Mesodermal cell (in vitro differentiated cells): ENCODE measurements at regions not wholly inside any gene's neighbourhood (a gene's known extent, or its start where the extent isn't known, plus 50 kb on each side); places are given as distances from the start of the nearest gene placed in this dataset.
"Not testable (repeated sequence)": the region's sequence is repeated elsewhere in the genome, so short reads cannot be mapped to it uniquely, and the experiment has no call there.

Source experiments
- H3K27ac ChIP-seq: 2 replicates; pipeline ENCODE4 v1.7.0; 2013; ENCODE audit warnings: mild to moderate bottlenecking, low read depth, low read length, moderate library complexity; ENCODE audit not compliant: severe bottlenecking
- H3K36me3 ChIP-seq: 2 replicates; pipeline ENCODE4 v1.7.1; 2013; ENCODE audit warnings: mild to moderate bottlenecking, low read length, moderate library complexity; ENCODE audit not compliant: control insufficient read depth, insufficient read depth
- H3K4me1 ChIP-seq: one replicate; pipeline ENCODE4 v1.7.1; 2013; ENCODE audit warnings: mild to moderate bottlenecking, low read length; ENCODE audit not compliant: insufficient read depth, control insufficient read depth, poor library complexity, severe bottlenecking
- H3K4me3 ChIP-seq: 2 replicates; pipeline ENCODE4 v1.7.0; 2013; ENCODE audit warnings: low read length, control low read depth, mild to moderate bottlenecking; ENCODE audit not compliant: insufficient read depth, poor library complexity, severe bottlenecking; ENCODE audit errors: extremely low read depth
- H3K9me3 ChIP-seq: 2 replicates; pipeline ENCODE4 v1.7.1; 2013; ENCODE audit warnings: mild to moderate bottlenecking, low read length, moderate library complexity; ENCODE audit not compliant: control insufficient read depth
- WGBS, 2 experiments: methylation state at CpG; one replicate each; pipeline ENCODE4 v1.1.5; 2013; ENCODE audit warnings: missing lambda C conversion rate in 2 of 2; ENCODE audit not compliant: insufficient coverage in 2 of 2; 5-methylcytosine and 5-hydroxymethylcytosine counted together

GRCh38 chr5:115456539-115457040, 88.0 kb downstream of the FEM1C start:
- Histone ChIP-seq H3K27ac (no peak overlapping the region), H3K4me3 (no peak overlapping the region)

GRCh38 chr5:115456056-115456455, 88.5 kb downstream of the FEM1C start:
- no peak overlapping the region for H3K27ac ChIP-seq
- WGBS, 2 experiments: 100% methylated on average over 1 to 2 of the region's 4 CpGs
- H3K9me3 ChIP-seq: no peaks in the 10 kb centered on the region
- H3K4me3 ChIP-seq: no peak overlapping the region
- H3K4me1 ChIP-seq: peaks cover 5% of the 10 kb centered on the region
- no peaks in the 10 kb centered on the region for H3K36me3 ChIP-seq

More at GRCh38 chr5:115456539-115457040, 88.0 kb downstream of the FEM1C start:
- Histone ChIP-seq H3K9me3 (no peaks in the 10 kb centered on the region), H3K4me1 (peaks cover 5% of the 10 kb centered on the region), H3K36me3 (no peaks in the 10 kb centered on the region)
- 75 to 86% methylated on average over 5 of the region's 7 CpGs for WGBS, 2 experiments

- Histone ChIP-seq H3K36me3 (no peaks in the 10 kb centered on the region), H3K9me3 (no peaks in the 10 kb centered on the region), H3K4me1 (peaks cover 5% of the 10 kb centered on the region), H3K27ac (no peak overlapping the region), H3K4me3 (no peak overlapping the region)
- 93 to 100% methylated on average over 4 to 5 of the region's 6 CpGs for WGBS, 2 experiments
Observed at GRCh38 chr5:115455301-115455707, 89.3 kb downstream of the FEM1C start.

DNA sequence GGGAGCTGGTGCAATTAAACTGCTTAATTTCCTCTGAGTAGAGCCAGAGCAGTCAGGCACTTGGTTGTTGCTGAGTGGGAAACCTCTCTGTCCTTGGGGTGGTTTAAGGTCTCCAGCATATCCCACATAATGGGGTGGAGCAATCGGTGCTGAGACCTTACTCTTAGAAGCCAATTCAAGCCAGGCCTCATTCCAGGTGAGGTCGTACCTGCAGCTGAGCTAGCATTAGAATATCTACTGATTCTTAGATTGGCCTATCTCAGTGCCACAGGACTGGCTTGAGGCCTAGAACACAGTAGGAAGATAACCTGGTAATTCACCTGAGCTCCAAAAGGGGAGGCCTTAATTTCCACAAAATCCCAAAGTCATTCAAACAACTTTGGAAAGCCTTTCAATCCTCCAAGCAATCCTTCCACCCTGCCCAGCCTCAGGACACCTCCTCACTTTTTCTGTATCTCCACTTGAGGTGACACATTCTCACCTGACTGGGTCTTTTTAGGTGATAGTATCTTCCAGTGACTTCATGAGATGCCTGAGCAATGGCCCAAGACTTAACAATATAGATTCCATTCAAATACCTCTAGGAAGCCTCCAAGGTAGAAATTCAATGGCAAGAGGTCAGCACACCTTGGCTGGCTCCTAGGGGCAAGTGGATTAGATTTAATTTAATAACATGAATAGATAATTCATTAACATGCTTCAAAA, 91.0 kb downstream of the FEM1C start:
- peaks cover 5% of the 10 kb centered on the region for H3K4me1 ChIP-seq
- H3K9me3 ChIP-seq: no peaks in the 10 kb centered on the region
- H3K36me3 ChIP-seq: no peaks in the 10 kb centered on the region
- 100% methylated on average over 1 to 2 of the region's 2 CpGs for WGBS, 2 experiments
- no peak overlapping the region for H3K4me3 ChIP-seq
- no peak overlapping the region for H3K27ac ChIP-seq

DNA sequence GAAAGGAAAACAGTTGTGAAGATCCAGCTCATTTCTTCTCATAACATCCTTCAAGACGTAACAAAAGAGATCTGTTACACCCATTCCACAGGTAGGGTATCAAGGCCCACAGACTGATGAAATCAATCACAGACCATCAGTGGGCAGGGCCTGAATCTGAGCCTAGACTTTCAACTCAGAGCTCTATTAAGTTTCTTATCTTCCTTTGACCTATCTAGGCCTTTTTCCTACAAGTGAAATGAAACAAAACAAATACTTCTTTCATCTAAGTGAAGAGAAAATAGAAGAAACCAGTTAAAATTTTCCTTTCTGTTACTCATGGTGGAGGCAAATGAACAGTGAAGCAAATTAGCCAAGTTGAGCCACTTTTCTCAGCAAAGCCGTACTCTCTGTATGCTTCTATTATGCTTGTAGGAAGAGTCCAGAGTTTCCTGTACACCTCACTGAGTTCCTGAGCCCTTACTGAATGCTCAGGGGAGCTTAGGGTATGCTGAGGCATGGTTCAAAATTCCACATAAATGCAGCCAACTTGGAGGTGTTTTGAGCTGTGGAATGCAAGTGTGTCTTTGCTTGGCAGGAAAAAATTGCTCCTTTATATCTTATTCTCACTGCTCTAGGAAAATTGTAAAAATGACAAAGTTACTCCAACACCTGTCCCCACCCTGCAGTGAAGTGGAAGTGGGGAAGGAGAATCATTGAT, 91.9 kb downstream of the FEM1C start:
- H3K4me1 ChIP-seq: peaks cover 5% of the 10 kb centered on the region
- H3K4me3 ChIP-seq: no peak overlapping the region
- 89 to 100% methylated on average over 1 of the region's 2 CpGs for WGBS, 2 experiments
- no peaks in the 10 kb centered on the region for H3K9me3 ChIP-seq
- no peaks in the 10 kb centered on the region for H3K36me3 ChIP-seq
- no peak overlapping the region for H3K27ac ChIP-seq

- WGBS, 2 experiments: 100% methylated on average over 1 of the region's 2 CpGs
- H3K9me3 ChIP-seq: no peaks in the 10 kb centered on the region
- H3K27ac ChIP-seq: no peak overlapping the region
- H3K4me1 ChIP-seq: peaks cover 5% of the 10 kb centered on the region
- no peaks in the 10 kb centered on the region for H3K36me3 ChIP-seq
- H3K4me3 ChIP-seq: no peak overlapping the region
Observed at GRCh38 chr5:115452083-115452482, 92.5 kb downstream of the FEM1C start.

GRCh38 chr5:115450741-115451140, 93.8 kb downstream of the FEM1C start:
- no CpG with 5 or more reads among the region's 1 CpG for WGBS, 2 experiments
- Histone ChIP-seq H3K9me3 (no peaks in the 10 kb centered on the region), H3K27ac (no peak overlapping the region), H3K4me3 (no peak overlapping the region), H3K4me1 (peaks cover 1% of the 10 kb centered on the region), H3K36me3 (no peaks in the 10 kb centered on the region)

DNA sequence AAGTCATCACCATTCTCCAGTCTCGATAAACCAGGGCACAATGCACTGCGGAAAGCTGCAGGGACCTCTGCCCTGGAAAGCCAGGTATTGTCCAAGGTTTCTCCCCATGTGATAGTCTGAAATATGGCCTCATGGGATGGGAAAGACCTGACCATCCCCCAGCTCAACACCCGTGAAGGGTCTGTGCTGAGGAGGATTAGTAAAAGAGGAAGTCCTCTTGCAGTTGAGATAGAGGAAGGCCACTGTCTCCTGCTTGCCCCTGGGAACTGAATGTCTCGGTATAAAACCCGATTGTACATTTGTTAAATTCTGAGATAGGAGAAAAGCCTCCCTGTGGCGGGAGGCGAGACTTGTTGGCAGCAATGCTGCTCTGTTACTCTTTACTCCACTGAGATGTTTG, 95.9 kb downstream of the FEM1C start:
- not testable (repeated sequence) for H3K36me3 ChIP-seq, H3K4me1 ChIP-seq, H3K27ac ChIP-seq, H3K9me3 ChIP-seq, H3K4me3 ChIP-seq
- 81 to 100% methylated on average over 4 of the region's 7 CpGs for WGBS, 2 experiments

GRCh38 chr5:115440782-115441451, 103.7 kb downstream of the FEM1C start:
- H3K4me3 ChIP-seq: no peak overlapping the region
- H3K4me1 ChIP-seq: no peaks in the 10 kb centered on the region
- H3K9me3 ChIP-seq: peaks cover 3% of the 10 kb centered on the region
- no peak overlapping the region for H3K27ac ChIP-seq
- no peaks in the 10 kb centered on the region for H3K36me3 ChIP-seq
- WGBS, 2 experiments: 67 to 88% methylated on average over 1 of the region's 2 CpGs

DNA sequence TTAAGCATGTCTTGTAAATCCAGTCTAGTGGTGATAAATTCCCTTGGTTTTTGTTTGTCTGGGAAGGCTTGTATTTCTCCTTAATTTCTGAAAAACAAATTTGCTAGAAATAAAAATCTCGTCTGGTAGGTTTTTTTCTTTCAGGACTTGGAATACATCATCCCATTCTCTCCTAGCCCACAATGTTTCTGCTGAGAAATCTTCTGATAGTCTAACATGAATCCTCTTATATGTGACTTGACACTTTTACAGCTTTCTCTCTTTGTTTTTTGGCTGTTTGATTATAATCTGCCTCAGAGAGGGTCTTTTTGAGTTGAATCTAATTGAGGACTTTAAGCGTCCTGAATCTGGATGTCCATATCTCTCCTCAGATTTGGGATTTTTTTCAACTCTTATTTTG, 104.9 kb downstream of the FEM1C start:
- H3K27ac ChIP-seq: no peak overlapping the region
- H3K9me3 ChIP-seq: peaks cover 3% of the 10 kb centered on the region
- no peaks in the 10 kb centered on the region for H3K4me1 ChIP-seq
- no peak overlapping the region for H3K4me3 ChIP-seq
- WGBS, 2 experiments: no CpG with 5 or more reads among the region's 2 CpGs
- no peaks in the 10 kb centered on the region for H3K36me3 ChIP-seq
